SW480 (cell line): ENCODE measurements at regions not wholly inside any gene's neighbourhood (a gene's known extent, or its start where the extent isn't known, plus 50 kb on each side); places are given as distances from the start of the nearest gene placed in this dataset.

ENCODE experiments used
- DNase-seq: peaks from one replicate; pipeline ENCODE4 v3.0.0-alpha.2; 2016; ENCODE audit warnings: low spot score

- DNase-seq, result peak; percentile 28
Observed at GRCh38 chr7:25996006-25996408, 156.0 kb upstream of the NFE2L3 start.

GRCh38 chr7:25998499-25998898 lies 153.5 kb upstream of the NFE2L3 start:
- no peak for DNase-seq

- no peak for DNase-seq
Observed at GRCh38 chr7:26000841-26001240, 151.2 kb upstream of the NFE2L3 start.

GRCh38 chr7:26001662-26002244 lies 150.2 kb upstream of the NFE2L3 start:
- DNase-seq, result peak; percentile 86

GRCh38 chr7:26005683-26006410 lies 146.2 kb upstream of the NFE2L3 start:
- no peak for DNase-seq

GRCh38 chr7:26006426-26006825 lies 145.6 kb upstream of the NFE2L3 start:
- no peak for DNase-seq

- DNase-seq, result no peak
Observed at GRCh38 chr7:26007510-26007909, 144.5 kb upstream of the NFE2L3 start.

- no peak for DNase-seq
Observed at GRCh38 chr7:26008428-26008827, 143.6 kb upstream of the NFE2L3 start.

- DNase-seq, result no peak
Observed at GRCh38 chr7:26011039-26011696, 140.8 kb upstream of the NFE2L3 start.

- peak; percentile 23 for DNase-seq
Observed at GRCh38 chr7:26013551-26014083, 138.4 kb upstream of the NFE2L3 start.

GRCh38 chr7:26022982-26023381 lies 129.0 kb upstream of the NFE2L3 start:
- DNase-seq, result no peak

- no peak for DNase-seq
Observed at GRCh38 chr7:26029911-26030310, 122.1 kb upstream of the NFE2L3 start.

GRCh38 chr7:26034391-26034790 lies 117.6 kb upstream of the NFE2L3 start:
- no peak for DNase-seq

- DNase-seq, result no peak
Observed at GRCh38 chr7:26035552-26035951, 116.4 kb upstream of the NFE2L3 start.

GRCh38 chr7:26036092-26036491 lies 115.9 kb upstream of the NFE2L3 start:
- DNase-seq, result no peak

GRCh38 chr7:26038201-26038990 lies 113.6 kb upstream of the NFE2L3 start:
- DNase-seq, result no peak

- DNase-seq, result no peak
Observed at GRCh38 chr7:26040085-26040484, 111.9 kb upstream of the NFE2L3 start.

- DNase-seq, result no peak
Observed at GRCh38 chr7:26042237-26042636, 109.8 kb upstream of the NFE2L3 start.

- no peak for DNase-seq
Observed at GRCh38 chr7:26043801-26044200, 108.2 kb upstream of the NFE2L3 start.

- no peak for DNase-seq
Observed at GRCh38 chr7:26044320-26044719, 107.7 kb upstream of the NFE2L3 start.

- DNase-seq, result no peak
Observed at GRCh38 chr7:26046150-26046549, 105.8 kb upstream of the NFE2L3 start.

GRCh38 chr7:26046878-26047277 lies 105.1 kb upstream of the NFE2L3 start:
- DNase-seq, result no peak
